ENCODE measurements at regions not wholly inside any gene's neighbourhood (a gene's known extent, or its start where the extent isn't known, plus 50 kb on each side); places are given as distances from the start of the nearest gene placed in this dataset.

- TF ChIP-seq YY1 (IDR thresholded peaks at IDR 0.05; ENCODE audit: insufficient read depth, insufficient read length) (no peak), ZNF274 (IDR thresholded peaks at IDR 0.05; ENCODE audit: low read depth, low read length) (no peak), SUZ12 (IDR thresholded peaks at IDR 0.05; ENCODE audit: extremely low read depth, insufficient read depth, insufficient read length) (no peak)
Observed at GRCh38 chr6:145263778-145264211, 471.5 kb downstream of the EPM2A start.

Measured in NT2/D1 (cell line).